HCT116 (cell line): ENCODE measurements at regions not wholly inside any gene's neighbourhood (a gene's known extent, or its start where the extent isn't known, plus 50 kb on each side); places are given as distances from the start of the nearest gene placed in this dataset.

ENCODE experiments used
- ATF3 ChIP-seq: IDR thresholded peaks from 2 replicates; pipeline ENCODE4 v1.6.1; 2012
- CEBPB ChIP-seq: IDR thresholded peaks from 2 replicates; pipeline ENCODE4 v1.6.1; 2012; ENCODE audit warnings: low read depth
- CTCF ChIP-seq, 3 experiments: fragments of 200-600 bp in 1 of 3; sonication (generic) in 1 of 3; IDR thresholded peaks in 2 of 3; conservative IDR thresholded peaks in 1 of 3; 2 replicates each; pipeline ENCODE4 v1.5.1; 2012 to 2017; ENCODE audit warnings: low read depth in 2 of 3, low read length in 2 of 3, antibody characterized with exemption in 1 of 3, borderline replicate concordance in 1 of 3, control low read depth in 1 of 3, mild to moderate bottlenecking in 1 of 3, mixed read lengths in 1 of 3, mixed run types in 1 of 3, moderate library complexity in 1 of 3; ENCODE audit not compliant: insufficient read depth in 1 of 3
- EZH2 ChIP-seq: fragments of 200-600 bp; sonication (generic); IDR thresholded peaks from 2 replicates; pipeline ENCODE4 v1.6.1; 2017; ENCODE audit warnings: antibody characterized with exemption, mixed run types
- FOSL1 ChIP-seq: IDR thresholded peaks from 2 replicates; pipeline ENCODE4 v1.6.1; 2012; ENCODE audit warnings: low read depth
- JUND ChIP-seq: IDR thresholded peaks from 2 replicates; pipeline ENCODE4 v1.6.1; 2012
- MAX ChIP-seq: IDR thresholded peaks from 2 replicates; pipeline ENCODE4 v1.6.1; 2012
- POLR2A ChIP-seq: IDR thresholded peaks from 2 replicates; pipeline ENCODE4 v1.7.0; 2011; ENCODE audit warnings: borderline replicate concordance; ENCODE audit not compliant: insufficient read depth, insufficient read length; ENCODE audit errors: extremely low read depth
- POLR2AphosphoS5 ChIP-seq: IDR thresholded peaks from 2 replicates; pipeline ENCODE4 v1.6.1; 2011; ENCODE audit warnings: mild to moderate bottlenecking, low read depth, low read length, moderate library complexity
- RAD21 ChIP-seq: IDR thresholded peaks from 2 replicates; pipeline ENCODE4 v1.6.1; 2012; ENCODE audit warnings: low read depth, mild to moderate bottlenecking
- REST ChIP-seq: IDR thresholded peaks from 2 replicates; pipeline ENCODE4 v1.6.1; 2012; ENCODE audit warnings: low read depth
- SP1 ChIP-seq: IDR thresholded peaks from 2 replicates; pipeline ENCODE4 v1.6.1; 2012; ENCODE audit warnings: low read depth
- TCF7L2 ChIP-seq: IDR thresholded peaks from 2 replicates; pipeline ENCODE4 v1.7.0; 2011; ENCODE audit warnings: borderline replicate concordance, inconsistent platforms; ENCODE audit not compliant: insufficient read depth, insufficient read length; ENCODE audit errors: extremely low read depth

GRCh38 chr18:22307528-22307927 is 110.2 kb downstream of the CTAGE1 start:
- no peak for TF ChIP-seq TCF7L2
- no peak for TF ChIP-seq RAD21
- TF ChIP-seq JUND: no peak
- no peak for TF ChIP-seq SP1
- TF ChIP-seq CTCF (IDR thresholded peaks at IDR 0.05 in 2 of 3, conservative IDR thresholded peaks at IDR 0.05 in 1 of 3; ENCODE audit: borderline replicate concordance in 1 of 3, insufficient read depth in 1 of 3, low read depth in 2 of 3, low read length in 2 of 3): no peak
- TF ChIP-seq POLR2A: no peak
- TF ChIP-seq EZH2: no peak
- TF ChIP-seq FOSL1: no peak
- TF ChIP-seq ATF3: no peak
- TF ChIP-seq CEBPB: no peak
- no peak for TF ChIP-seq REST
- no peak for TF ChIP-seq POLR2AphosphoS5
- no peak for TF ChIP-seq MAX
